Testis (tissue), 2 donors: ENCODE measurements at regions not wholly inside any gene's neighbourhood (a gene's known extent, or its start where the extent isn't known, plus 50 kb on each side); places are given as distances from the start of the nearest gene placed in this dataset.
"Not testable (repeated sequence)": the region's sequence is repeated elsewhere in the genome, so short reads cannot be mapped to it uniquely, and the experiment has no call there.

Source experiments
- POLR2A ChIP-seq: fragments of 450-650 bp; IDR thresholded peaks from one replicate; pipeline ENCODE4 v1.6.1; 2017; ENCODE audit warnings: antibody characterized with exemption, mild to moderate bottlenecking, moderate library complexity
- TF ChIP-seq, protein P1 (sequence below), 3 experiments: fragments of 450-650 bp in 2 of 3; fragments of 200-600 bp in 1 of 3; sonication (generic) in 1 of 3; IDR thresholded peaks; one replicate each; pipeline ENCODE4 v1.5.1; 2016 to 2019; ENCODE audit warnings: antibody characterized with exemption in 3 of 3, mild to moderate bottlenecking in 2 of 3, moderate library complexity in 1 of 3

DNA sequence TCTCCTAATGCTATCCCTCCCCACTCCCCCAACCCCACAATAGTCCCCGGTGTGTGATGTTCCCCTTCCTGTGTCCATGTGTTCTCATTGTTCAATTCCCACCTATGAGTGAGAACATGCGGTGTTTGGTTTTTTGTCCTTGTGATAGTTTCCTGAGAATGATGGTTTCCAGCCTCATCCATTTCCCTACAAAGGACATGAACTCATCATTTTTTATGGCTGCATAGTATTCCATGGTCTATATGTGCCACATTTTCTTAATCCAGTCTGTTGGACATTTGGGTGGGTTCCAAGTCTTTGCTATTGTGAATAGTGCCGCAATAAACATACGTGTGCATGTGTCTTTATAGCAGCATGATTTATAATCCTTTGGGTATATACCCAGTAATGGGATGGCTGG lies 537.1 kb upstream of the KLF4 start:
- TF ChIP-seq, protein P1, sequence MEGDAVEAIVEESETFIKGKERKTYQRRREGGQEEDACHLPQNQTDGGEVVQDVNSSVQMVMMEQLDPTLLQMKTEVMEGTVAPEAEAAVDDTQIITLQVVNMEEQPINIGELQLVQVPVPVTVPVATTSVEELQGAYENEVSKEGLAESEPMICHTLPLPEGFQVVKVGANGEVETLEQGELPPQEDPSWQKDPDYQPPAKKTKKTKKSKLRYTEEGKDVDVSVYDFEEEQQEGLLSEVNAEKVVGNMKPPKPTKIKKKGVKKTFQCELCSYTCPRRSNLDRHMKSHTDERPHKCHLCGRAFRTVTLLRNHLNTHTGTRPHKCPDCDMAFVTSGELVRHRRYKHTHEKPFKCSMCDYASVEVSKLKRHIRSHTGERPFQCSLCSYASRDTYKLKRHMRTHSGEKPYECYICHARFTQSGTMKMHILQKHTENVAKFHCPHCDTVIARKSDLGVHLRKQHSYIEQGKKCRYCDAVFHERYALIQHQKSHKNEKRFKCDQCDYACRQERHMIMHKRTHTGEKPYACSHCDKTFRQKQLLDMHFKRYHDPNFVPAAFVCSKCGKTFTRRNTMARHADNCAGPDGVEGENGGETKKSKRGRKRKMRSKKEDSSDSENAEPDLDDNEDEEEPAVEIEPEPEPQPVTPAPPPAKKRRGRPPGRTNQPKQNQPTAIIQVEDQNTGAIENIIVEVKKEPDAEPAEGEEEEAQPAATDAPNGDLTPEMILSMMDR (IDR thresholded peaks at IDR 0.05) = not testable (repeated sequence)
- not testable (repeated sequence) for TF ChIP-seq POLR2A
